Neuronal stem cell (in vitro differentiated cells): ENCODE measurements at regions not wholly inside any gene's neighbourhood (a gene's known extent, or its start where the extent isn't known, plus 50 kb on each side); places are given as distances from the start of the nearest gene placed in this dataset.

Source experiments
- DNase-seq: peaks from one replicate; pipeline ENCODE4 v3.0.0-alpha.2; 2013; ENCODE audit warnings: low spot score
- H2AFZ ChIP-seq: one replicate; pipeline ENCODE4 v1.6.1; 2013; ENCODE audit warnings: mild to moderate bottlenecking, low read length, inconsistent platforms
- H2AK5ac ChIP-seq: 2 replicates; pipeline ENCODE4 v1.6.1; 2013; ENCODE audit warnings: low read depth, mild to moderate bottlenecking, inconsistent platforms, low read length, moderate library complexity, mixed read lengths
- H2BK120ac ChIP-seq: 2 replicates; pipeline ENCODE4 v1.6.1; 2013; ENCODE audit warnings: low read depth, mild to moderate bottlenecking, inconsistent platforms, low read length, moderate library complexity, mixed read lengths
- H2BK12ac ChIP-seq: one replicate; pipeline ENCODE4 v1.6.1; 2013; ENCODE audit warnings: low read length, inconsistent platforms
- H2BK15ac ChIP-seq: 2 replicates; pipeline ENCODE4 v1.6.1; 2013; ENCODE audit warnings: mild to moderate bottlenecking, low read length, inconsistent platforms, mixed read lengths
- H2BK5ac ChIP-seq: one replicate; pipeline ENCODE4 v1.6.1; 2013; ENCODE audit warnings: inconsistent platforms, mild to moderate bottlenecking, low read length, moderate library complexity
- H3K14ac ChIP-seq: one replicate; pipeline ENCODE4 v1.6.1; 2013; ENCODE audit warnings: low read length, inconsistent platforms
- H3K18ac ChIP-seq: 2 replicates; pipeline ENCODE4 v1.6.1; 2013; ENCODE audit warnings: low read length, inconsistent platforms
- H3K23ac ChIP-seq: 2 replicates; pipeline ENCODE4 v1.6.1; 2013; ENCODE audit warnings: low read depth, mild to moderate bottlenecking, mixed read lengths, low read length, inconsistent platforms; ENCODE audit not compliant: poor library complexity
- H3K27ac ChIP-seq: replicated peaks from 3 replicates; pipeline ENCODE4 v1.5.1; 2013; ENCODE audit warnings: low read length, inconsistent platforms
- H3K27me3 ChIP-seq, 3 experiments: 2 replicates each; pipeline ENCODE4 v1.6.1; 2013; ENCODE audit warnings: low read length in 3 of 3, mild to moderate bottlenecking in 2 of 3, inconsistent platforms in 1 of 3, low read depth in 1 of 3, mixed read lengths in 1 of 3, moderate library complexity in 1 of 3; ENCODE audit not compliant: control insufficient read depth in 3 of 3, insufficient read depth in 3 of 3
- H3K36me3 ChIP-seq, 2 donors: replicated peaks in 1 of 2; 2 replicates each; pipeline ENCODE4 v1.6.1; 2013; ENCODE audit warnings: low read length in 2 of 2; ENCODE audit not compliant: control insufficient read depth in 2 of 2, insufficient read depth in 2 of 2
- H3K4ac ChIP-seq: 2 replicates; pipeline ENCODE4 v1.6.1; 2013; ENCODE audit warnings: inconsistent platforms, mild to moderate bottlenecking, low read length, moderate library complexity
- H3K4me1 ChIP-seq, 2 donors: 1 replicate in 1 of 2; 2 replicates in 1 of 2; pipeline ENCODE4 v1.6.1; 2013; ENCODE audit warnings: low read length in 2 of 2, low read depth in 1 of 2; ENCODE audit not compliant: control insufficient read depth in 2 of 2, insufficient read depth in 1 of 2
- H3K4me2 ChIP-seq: one replicate; pipeline ENCODE4 v1.6.1; 2013; ENCODE audit warnings: mild to moderate bottlenecking, low read length, inconsistent platforms; ENCODE audit not compliant: insufficient read depth, poor library complexity, severe bottlenecking
- H3K4me3 ChIP-seq, 2 donors: 2 replicates each; pipeline ENCODE4 v1.5.1; 2013; ENCODE audit warnings: low read length in 2 of 2, mild to moderate bottlenecking in 2 of 2, inconsistent platforms in 1 of 2, moderate library complexity in 1 of 2
- H3K79me1 ChIP-seq: one replicate; pipeline ENCODE4 v1.6.1; 2013; ENCODE audit warnings: low read depth, mild to moderate bottlenecking, inconsistent platforms, low read length, moderate library complexity
- H3K9ac ChIP-seq: one replicate; pipeline ENCODE4 v1.6.1; 2013; ENCODE audit warnings: mild to moderate bottlenecking, low read depth, low read length, inconsistent platforms; ENCODE audit not compliant: poor library complexity
- H3K9me3 ChIP-seq, 2 donors: replicated peaks in 1 of 2; 2 replicates each; pipeline versions ENCODE3 to v1.6.1; 2013; ENCODE audit warnings: low read length in 2 of 2, mild to moderate bottlenecking in 2 of 2, inconsistent platforms in 1 of 2, low read depth in 1 of 2, mixed read lengths in 1 of 2, moderate library complexity in 1 of 2; ENCODE audit not compliant: control insufficient read depth in 2 of 2, insufficient read depth in 1 of 2
- H4K8ac ChIP-seq: one replicate; pipeline ENCODE4 v1.6.1; 2013; ENCODE audit warnings: low read depth, mild to moderate bottlenecking, inconsistent platforms, low read length, moderate library complexity
- H4K91ac ChIP-seq: one replicate; pipeline ENCODE4 v1.6.1; 2013; ENCODE audit warnings: low read length, low read depth, mild to moderate bottlenecking, inconsistent platforms; ENCODE audit not compliant: poor library complexity
- WGBS, 2 donors: extraction: QIAGEN DNeasy Blood & Tissue Kit; methylation state at CpG; one replicate each; pipeline ENCODE4 v1.1.7; 2013; ENCODE audit warnings: missing lambda C conversion rate in 2 of 2, mixed read lengths in 1 of 2; ENCODE audit not compliant: insufficient read length in 2 of 2, insufficient replicate concordance in 1 of 2; ENCODE audit errors: extremely low coverage in 2 of 2; 5-methylcytosine and 5-hydroxymethylcytosine counted together

DNA sequence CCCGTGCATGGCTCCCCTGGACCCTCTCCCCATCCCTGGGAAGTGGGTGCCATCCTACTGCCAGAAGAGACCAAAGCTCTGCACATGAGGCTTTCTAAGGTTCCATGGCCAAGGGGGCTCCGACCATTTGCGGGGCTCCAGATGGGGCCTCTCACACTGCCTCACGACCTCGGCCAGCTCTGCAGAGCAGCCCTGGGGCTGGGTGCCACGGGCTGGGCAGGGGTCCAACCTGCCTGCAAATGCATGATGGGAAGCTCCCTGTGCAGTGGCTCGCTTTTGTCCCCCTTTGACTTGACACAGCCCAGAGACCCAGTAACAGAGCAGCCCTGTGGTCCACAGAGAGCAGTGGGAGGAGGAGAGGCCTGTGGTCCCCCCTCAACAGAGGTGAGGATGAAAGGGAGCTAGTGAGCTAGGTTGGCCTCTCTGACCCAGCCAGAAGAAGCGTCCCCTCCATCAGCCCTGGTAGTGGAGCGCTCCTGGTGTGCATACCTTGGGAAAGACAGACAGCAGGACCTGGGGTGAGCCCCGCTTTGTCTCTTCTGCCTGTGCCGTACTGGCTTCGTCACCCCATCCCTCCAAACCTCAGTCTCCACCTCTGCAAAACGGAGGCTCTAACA is 174.1 kb downstream of the DDX1 start:
- H3K9me3 ChIP-seq: peaks cover 2 to 5% of the 10 kb centered on the region in 2 donors
- H3K27me3 ChIP-seq: peaks cover 0 to 26% (median 0%) of the 10 kb centered on the region in 3 experiments
- H3K9ac ChIP-seq: no peak overlapping the region
- peak overlapping the region; percentile 25 for H2BK15ac ChIP-seq
- H3K79me1 ChIP-seq: no peaks in the 10 kb centered on the region
- peak overlapping the region; percentile 48 for H2BK12ac ChIP-seq
- H3K4ac ChIP-seq: no peak overlapping the region
- peak overlapping the region; percentile 4 for H3K18ac ChIP-seq
- no peak overlapping the region for H4K91ac ChIP-seq
- no peak overlapping the region for H3K27ac ChIP-seq
- H3K36me3 ChIP-seq: no peaks in the 10 kb centered on the region
- no peak overlapping the region for H2AFZ ChIP-seq
- H3K14ac ChIP-seq: no peak overlapping the region
- no peak overlapping the region for H4K8ac ChIP-seq
- H3K23ac ChIP-seq: no peak overlapping the region
- no CpG with 5 or more reads among the region's 13 CpGs for WGBS, 2 donors
- no peak overlapping the region for H2BK120ac ChIP-seq
- DNase-seq: no peak
- H3K4me1 ChIP-seq: peaks cover 13 to 27% of the 10 kb centered on the region in 2 donors
- peak overlapping the region in 1 of 2 donors; percentile 7 for H3K4me3 ChIP-seq
- H2BK5ac ChIP-seq: no peak overlapping the region
- H3K4me2 ChIP-seq: no peak overlapping the region
- peak overlapping the region; percentile 2 for H2AK5ac ChIP-seq

DNA sequence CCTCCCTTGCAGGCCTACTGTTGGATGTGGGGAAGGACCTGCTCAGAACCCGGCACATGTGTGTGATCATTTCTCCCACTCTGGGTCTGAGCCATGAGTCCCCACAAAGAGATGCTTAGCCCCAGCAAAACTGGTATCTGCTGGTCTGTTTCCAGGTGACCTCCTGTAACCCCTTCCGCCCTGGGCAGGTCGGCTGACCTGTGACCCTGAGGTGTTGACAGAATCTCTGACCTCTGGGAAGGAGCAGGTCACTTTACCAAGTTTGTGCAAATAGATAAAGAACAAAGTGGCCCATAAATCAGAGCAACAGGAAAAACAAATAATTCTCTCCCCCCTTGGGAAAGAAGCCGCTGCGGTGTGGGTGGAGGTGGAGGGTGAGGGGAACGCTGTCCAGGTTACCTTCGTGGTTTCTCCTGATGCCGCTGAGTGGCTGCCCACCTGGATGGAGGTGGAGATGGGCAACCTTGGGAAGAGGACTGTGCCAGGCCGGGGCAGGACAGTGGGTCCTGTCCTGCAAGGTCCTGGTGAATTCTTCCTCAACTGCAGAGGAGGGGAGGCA is 174.0 kb upstream of the MYCN start:
- no peak overlapping the region for H2BK5ac ChIP-seq
- H3K79me1 ChIP-seq: no peaks in the 10 kb centered on the region
- peak overlapping the region; percentile 48 for H2BK12ac ChIP-seq
- no peak overlapping the region for H3K4me3 ChIP-seq
- peak overlapping the region; percentile 25 for H2BK15ac ChIP-seq
- no peak overlapping the region for H3K4ac ChIP-seq
- H3K27ac ChIP-seq: no peak overlapping the region
- H3K36me3 ChIP-seq: no peaks in the 10 kb centered on the region
- peak overlapping the region; percentile 91 for H2AK5ac ChIP-seq
- peaks cover 1 to 5% of the 10 kb centered on the region in 2 donors for H3K9me3 ChIP-seq
- whole genome bisulfite sequencing, 2 donors: no CpG with 5 or more reads among the region's 9 CpGs
- H3K4me1 ChIP-seq: peaks cover 13 to 25% of the 10 kb centered on the region in 2 donors
- H4K8ac ChIP-seq: no peak overlapping the region
- peaks cover 0 to 26% (median 0%) of the 10 kb centered on the region in 3 experiments for H3K27me3 ChIP-seq
- H2AFZ ChIP-seq: no peak overlapping the region
- no peak for DNase-seq
- no peak overlapping the region for H4K91ac ChIP-seq
- H3K9ac ChIP-seq: no peak overlapping the region
- H3K18ac ChIP-seq: peak overlapping the region; percentile 20
- no peak overlapping the region for H3K4me2 ChIP-seq
- H2BK120ac ChIP-seq: no peak overlapping the region
- H3K23ac ChIP-seq: no peak overlapping the region
- no peak overlapping the region for H3K14ac ChIP-seq

DNA sequence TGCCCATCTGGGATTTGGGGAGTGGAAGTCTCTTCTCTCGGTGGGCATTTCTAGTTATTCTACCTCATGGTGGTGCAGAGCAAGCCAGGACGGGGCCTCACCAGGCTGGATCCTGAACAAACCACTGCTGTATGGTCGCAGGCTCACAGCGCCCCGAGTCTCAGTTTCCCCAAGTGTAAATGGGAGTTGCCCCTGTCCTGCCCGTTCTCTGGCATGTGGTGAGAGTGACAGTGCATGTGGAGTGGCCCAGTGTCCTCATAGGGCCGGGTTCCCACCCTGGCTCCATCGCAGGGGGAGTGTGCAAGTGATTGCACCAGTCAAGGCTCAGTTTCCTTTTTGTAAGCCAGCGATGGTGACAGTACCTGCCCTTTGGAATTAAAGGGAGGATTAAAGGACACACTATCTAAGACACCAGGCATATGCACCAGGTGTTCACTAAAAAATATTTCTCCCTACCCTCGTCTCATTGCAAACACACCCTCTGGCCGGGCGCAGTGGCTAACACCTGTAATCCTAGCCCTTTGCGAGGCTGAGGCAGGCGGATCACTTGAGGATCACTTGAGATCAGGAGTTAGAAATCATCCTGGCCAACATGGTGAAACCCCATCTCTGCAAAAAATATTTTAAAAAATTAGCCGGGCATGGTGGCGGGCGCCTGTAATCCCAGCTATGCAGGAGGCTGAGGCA is 173.3 kb upstream of the MYCN start:
- H3K27ac ChIP-seq: no peak overlapping the region
- no peaks in the 10 kb centered on the region for H3K79me1 ChIP-seq
- no peak overlapping the region for H3K9ac ChIP-seq
- peaks cover 13 to 25% of the 10 kb centered on the region in 2 donors for H3K4me1 ChIP-seq
- H3K9me3 ChIP-seq: peaks cover 0 to 5% of the 10 kb centered on the region in 2 donors
- H2AK5ac ChIP-seq: peak overlapping the region; percentile 91
- peak overlapping the region; percentile 4 for H2BK12ac ChIP-seq
- no peak for DNase-seq
- no peak overlapping the region for H2AFZ ChIP-seq
- no CpG with 5 or more reads among the region's 17 CpGs for WGBS, 2 donors
- H2BK15ac ChIP-seq: peak overlapping the region; percentile 25
- no peak overlapping the region for H3K4me2 ChIP-seq
- H4K91ac ChIP-seq: no peak overlapping the region
- H3K4me3 ChIP-seq: no peak overlapping the region
- H3K27me3 ChIP-seq: peaks cover 0 to 26% (median 0%) of the 10 kb centered on the region in 3 experiments
- H2BK120ac ChIP-seq: no peak overlapping the region
- H3K4ac ChIP-seq: no peak overlapping the region
- no peak overlapping the region for H3K23ac ChIP-seq
- no peak overlapping the region for H4K8ac ChIP-seq
- no peak overlapping the region for H2BK5ac ChIP-seq
- no peaks in the 10 kb centered on the region for H3K36me3 ChIP-seq
- peak overlapping the region; percentile 5 for H3K14ac ChIP-seq
- H3K18ac ChIP-seq: peak overlapping the region; percentile 20

DNA sequence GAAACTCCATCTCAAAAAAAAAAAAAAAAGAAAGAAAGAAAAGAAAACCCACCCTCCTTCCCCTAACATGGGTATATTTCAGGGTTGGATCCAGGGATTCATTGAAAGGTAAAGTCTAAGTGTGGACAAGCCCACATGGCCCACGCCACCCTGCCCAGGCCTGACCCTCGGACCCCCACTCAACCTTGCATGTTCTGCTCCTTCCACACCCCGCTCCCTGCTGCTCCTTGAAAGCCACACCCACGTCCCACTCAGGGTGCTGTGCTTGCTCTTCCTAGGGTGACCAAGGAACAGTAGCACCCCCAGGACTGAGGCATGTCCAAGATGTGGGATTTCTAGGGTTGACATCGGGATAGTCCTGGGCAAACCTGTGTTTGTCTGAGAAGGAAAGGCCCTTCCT is 172.7 kb upstream of the MYCN start:
- no peak overlapping the region for H2BK120ac ChIP-seq
- no peak overlapping the region for H3K4me2 ChIP-seq
- H3K4me1 ChIP-seq: peaks cover 13 to 25% of the 10 kb centered on the region in 2 donors
- no peak overlapping the region for H2BK5ac ChIP-seq
- no peak overlapping the region for H3K27ac ChIP-seq
- no peak overlapping the region for H4K8ac ChIP-seq
- H3K9ac ChIP-seq: no peak overlapping the region
- peaks cover 0 to 23% (median 0%) of the 10 kb centered on the region in 3 experiments for H3K27me3 ChIP-seq
- H3K23ac ChIP-seq: no peak overlapping the region
- no CpG with 5 or more reads among the region's 5 CpGs for WGBS, 2 donors
- no peak for DNase-seq
- H2AK5ac ChIP-seq: no peak overlapping the region
- H2BK12ac ChIP-seq: peak overlapping the region; percentile 64
- no peak overlapping the region for H3K14ac ChIP-seq
- no peak overlapping the region for H3K4ac ChIP-seq
- peaks cover 0 to under 1% of the 10 kb centered on the region in 2 donors for H3K9me3 ChIP-seq
- no peak overlapping the region for H2BK15ac ChIP-seq
- H3K4me3 ChIP-seq: no peak overlapping the region
- no peak overlapping the region for H2AFZ ChIP-seq
- no peaks in the 10 kb centered on the region for H3K36me3 ChIP-seq
- H3K79me1 ChIP-seq: no peaks in the 10 kb centered on the region
- H4K91ac ChIP-seq: no peak overlapping the region
- peak overlapping the region; percentile 61 for H3K18ac ChIP-seq
